Renal pelvis (tissue), 1 donor: ENCODE measurements at regions not wholly inside any gene's neighbourhood (a gene's known extent, or its start where the extent isn't known, plus 50 kb on each side); places are given as distances from the start of the nearest gene placed in this dataset.

Experiments used
- DNase-seq: peaks from one replicate; pipeline ENCODE4 v3.0.0-alpha.2; 2013

DNA sequence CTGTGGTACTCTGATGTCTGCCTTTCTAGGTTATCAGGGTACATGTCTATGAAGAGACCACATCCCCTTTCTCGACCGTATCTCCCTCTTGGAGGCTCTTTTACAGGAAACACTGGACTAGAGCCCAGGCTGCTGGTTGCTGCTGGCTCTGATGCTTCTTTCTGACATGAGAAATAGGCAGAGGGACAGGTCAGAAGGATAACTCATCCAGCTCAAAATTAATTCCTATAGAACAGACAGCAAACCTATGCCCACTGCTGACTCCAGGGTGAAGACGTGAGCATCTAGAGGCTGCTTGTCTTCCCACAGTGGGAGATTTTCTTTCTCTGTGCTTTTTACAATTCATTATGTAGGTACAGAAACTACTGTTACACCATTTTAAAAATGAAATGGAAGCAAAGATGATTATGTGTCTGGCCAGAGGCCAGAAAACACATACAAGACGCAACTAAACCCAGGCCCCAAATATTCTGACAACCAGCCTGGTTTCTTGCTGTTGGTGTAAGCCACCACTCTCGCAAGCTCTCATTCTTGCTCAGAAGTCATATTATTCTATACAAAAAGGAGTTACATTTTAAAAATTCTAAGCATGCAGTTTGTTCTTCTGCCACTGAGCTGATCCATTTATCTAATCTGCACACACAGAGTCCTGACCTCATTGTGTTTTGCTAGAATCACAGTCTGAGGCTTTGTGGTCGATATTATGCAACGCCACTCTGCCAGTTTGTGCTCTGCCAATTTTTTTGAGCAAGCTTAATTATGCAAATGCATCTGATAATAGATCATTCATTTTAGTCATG, 424.3 kb downstream of the KIF20B start:
- no peak for DNase-seq

DNA sequence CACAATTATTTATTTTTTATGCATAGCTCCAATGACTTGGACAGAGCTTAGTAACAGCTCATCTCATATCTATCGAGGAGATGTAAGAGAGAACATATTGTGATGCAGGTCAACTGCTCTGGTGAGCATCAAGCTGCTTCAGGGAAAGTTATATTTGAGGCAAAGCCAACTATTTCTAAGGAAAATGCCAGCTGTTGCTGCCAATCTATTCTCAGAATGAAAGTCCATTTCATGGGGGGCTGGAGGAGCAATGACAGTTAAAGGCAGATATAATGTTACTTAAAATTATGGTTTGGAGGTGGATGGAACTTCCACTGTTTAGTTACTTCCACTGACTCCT, 424.8 kb downstream of the KIF20B start:
- DNase-seq, result no peak

DNA sequence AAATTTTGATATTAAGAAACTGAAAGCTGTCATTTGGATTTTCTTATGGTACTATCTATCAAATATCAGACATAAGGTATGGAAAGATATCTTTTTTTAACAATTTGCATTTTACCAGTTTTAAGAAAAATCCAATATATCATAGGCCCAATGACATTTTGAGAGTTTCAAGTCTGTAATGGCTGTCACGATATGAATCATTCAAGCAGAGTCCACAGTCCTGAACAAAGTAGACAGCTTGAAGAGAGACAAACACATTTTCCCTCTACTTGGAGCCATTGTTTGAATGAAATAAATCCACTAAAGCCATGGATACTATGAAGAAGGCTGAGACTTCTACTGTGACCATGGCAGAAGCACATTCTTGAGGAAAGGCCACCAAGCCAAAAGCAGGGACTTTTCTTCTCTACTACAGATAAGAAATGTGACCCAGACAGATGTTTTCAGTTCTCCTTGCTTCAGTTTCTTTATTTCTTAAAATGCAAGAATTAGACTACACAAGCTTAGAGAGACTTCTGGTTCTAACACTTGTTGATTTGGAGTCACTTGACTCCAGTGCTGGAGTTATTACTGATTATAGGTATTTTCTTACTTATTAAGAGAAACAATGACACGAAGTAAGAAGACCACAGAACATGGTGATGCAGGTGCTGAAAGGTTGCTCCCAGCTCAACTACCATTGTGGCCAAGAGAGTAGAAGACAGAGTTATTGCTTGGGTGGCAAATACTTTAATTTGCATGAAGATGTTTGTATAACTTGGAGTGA, 429.1 kb downstream of the KIF20B start:
- DNase-seq, result no peak

DNA sequence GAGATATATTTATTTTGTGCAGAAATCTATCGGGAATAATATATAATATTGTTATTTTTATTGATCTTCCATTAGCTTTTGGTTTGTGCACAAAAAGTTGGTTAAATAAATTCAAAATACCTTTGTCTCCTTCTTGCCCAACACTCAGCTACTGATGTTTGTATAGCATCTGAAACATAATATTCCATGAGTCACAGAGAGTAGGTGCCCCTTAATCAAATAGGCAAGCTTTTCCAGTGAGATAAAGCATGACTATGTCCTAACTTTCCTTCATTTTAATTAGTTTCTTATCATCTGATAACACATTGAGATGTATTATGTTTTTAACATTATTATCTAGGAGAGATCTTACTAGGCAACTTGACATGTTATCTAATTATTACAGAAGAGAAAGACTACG, 432.2 kb downstream of the KIF20B start:
- DNase-seq, result no peak

DNA sequence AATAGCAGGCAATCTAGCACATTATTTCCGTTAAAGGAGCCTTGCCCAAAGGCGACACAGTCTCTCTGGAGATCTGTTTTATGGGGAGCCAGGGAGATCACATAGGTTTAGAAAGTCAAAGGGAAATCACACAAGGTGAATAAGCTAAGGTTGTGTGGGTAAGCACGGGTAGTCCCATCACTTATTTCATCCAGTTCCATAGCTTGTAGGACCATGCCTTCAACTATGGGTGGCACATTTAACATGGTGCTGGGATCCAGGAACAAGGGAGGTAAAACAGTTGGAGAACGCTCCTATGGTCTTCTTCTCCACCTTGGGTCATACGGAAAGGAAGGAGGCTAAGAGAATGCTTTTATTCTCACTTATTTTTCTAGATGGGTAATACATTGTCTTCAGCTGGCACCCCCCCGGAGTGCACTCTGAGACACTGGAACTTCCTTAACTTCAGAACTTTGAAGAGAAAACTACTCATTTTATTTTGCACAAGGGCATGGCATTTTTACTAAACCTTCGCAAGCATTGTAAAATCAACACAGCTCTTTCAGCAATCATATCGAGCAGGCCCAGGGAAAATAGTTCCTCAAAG, 435.4 kb downstream of the KIF20B start:
- no peak for DNase-seq

DNA sequence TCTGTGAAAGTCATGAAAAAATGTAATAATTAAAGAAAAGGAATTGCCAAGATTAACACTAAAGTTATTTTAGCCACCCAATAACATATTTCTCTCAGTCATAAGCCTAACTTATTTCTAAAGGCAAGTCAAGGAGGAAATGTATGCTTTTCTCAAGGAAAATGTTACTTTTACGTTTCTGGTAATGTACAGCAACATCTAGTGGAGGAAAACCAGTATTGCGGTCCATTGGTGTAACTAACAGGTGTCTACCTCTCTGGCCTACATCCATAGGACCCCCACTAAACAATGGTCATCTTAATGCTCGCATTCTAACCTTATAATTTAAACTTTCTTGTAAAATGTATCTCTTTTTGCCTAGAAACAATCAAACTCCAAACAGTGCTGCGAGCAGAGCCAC, 437.5 kb downstream of the KIF20B start:
- no peak for DNase-seq

DNA sequence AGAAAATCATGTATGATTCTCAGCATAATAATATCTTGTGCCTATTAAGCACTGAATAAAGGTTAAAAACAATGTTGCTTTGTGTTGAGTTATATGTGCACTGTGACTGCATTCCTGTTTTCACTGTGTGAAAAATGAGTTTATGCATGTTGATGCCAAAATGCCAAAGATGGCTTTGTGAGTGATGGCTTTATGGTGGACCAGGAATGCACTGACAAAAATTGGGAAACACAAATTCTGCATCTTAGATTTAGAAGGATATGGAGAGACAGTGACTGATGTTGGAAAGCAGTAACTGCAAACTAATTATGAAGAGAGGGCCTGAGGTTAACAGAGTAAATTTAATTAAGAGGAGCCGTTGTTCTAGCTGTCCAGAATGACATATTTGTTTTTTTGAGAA, 440.4 kb downstream of the KIF20B start:
- no peak for DNase-seq

DNA sequence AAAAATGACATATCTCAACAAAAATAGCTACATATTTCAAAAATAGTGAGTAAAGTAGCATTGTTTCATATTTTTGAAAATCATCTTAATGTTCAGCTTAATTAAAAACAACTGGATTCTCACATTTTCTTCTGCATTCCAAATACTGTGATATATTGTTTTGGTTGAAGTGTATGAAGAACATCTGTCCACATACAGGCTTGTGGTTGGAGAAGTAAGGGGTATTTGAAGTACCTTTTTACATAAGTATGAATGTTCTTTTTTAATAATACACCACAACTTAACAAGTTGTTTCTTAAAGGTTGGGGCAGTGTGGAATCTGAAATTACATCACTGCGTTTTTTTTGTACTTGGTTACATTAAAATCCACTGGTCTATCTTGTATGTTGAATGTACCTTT, 442.5 kb downstream of the KIF20B start:
- DNase-seq, result no peak

DNA sequence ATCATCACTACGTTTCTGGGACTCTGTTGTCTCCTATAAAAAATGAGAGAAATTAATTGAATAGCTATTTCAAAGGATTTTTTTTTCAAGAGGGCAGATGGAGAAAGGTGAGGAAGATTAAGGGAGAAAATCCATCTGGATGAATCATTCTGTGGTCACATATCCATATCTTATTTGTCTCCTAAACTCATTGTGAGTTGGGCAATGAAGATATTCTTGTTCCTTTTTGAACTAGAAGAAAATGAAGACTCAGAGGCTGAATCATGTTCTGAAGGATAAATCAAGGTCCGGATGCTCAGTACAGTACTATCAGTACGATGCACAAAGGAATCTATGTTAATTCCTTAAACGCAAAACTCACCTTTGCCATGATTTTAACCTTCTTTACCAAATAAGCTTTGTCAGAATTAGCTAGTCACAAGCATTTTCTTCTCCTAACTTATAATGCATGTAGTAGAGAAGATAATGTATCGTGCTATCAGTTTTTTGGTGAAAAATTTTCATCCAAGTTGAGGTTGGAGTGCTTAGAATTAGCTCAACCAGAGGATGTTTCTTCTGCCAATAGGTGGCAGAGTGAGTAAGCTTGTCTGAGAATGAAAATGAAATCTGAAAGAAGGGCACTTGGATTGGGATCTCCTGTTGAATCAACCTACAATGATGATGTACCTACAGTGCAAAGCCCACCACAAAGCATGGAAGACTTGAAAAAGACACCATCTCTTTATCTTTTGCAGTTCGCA, 446.9 kb downstream of the KIF20B start:
- DNase-seq, result no peak

DNA sequence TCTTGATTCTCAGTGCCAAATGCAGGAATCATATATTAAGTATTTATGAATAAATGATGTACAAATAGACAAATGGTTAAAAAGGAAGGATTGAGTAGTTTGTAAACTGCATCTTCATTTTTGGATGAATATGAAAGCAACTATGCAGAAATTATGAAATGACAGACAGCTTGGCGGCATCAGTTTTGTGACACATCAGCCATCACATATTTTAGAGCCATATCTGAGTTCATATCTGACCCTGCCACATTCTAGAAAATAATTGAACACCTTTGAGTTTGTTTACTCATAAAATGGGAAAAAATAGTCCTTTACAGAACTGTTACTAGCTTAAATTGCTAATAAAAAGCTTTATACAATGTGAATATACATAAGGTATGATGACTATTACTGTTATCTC, 448.2 kb downstream of the KIF20B start:
- DNase-seq, result no peak

DNA sequence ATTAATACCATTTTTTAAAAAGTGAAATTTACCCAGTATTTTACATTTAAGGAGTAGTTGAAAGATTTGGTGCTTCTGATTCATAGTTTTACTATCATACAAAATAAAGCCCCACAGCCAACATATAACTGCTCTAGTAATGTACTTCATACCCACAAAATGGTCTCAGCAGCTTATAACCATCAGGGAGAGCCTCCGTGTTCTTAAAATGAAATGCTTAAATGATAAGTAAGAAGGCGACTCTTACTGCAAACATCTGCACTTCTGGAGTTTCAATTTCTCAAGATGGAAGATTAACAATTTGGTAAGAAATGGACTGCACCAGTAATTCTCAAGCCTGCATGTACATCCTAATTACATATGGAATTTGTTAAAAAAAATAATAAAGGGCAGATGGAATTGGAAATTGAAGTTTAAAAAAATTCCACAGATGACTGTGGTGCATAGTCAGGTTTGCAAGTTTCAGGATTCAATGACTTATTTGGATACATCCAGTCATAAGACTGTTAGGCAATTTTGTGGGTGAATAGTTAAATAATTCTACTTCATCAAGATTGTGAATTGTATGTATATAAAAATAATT, 461.0 kb downstream of the KIF20B start:
- DNase-seq, result no peak

DNA sequence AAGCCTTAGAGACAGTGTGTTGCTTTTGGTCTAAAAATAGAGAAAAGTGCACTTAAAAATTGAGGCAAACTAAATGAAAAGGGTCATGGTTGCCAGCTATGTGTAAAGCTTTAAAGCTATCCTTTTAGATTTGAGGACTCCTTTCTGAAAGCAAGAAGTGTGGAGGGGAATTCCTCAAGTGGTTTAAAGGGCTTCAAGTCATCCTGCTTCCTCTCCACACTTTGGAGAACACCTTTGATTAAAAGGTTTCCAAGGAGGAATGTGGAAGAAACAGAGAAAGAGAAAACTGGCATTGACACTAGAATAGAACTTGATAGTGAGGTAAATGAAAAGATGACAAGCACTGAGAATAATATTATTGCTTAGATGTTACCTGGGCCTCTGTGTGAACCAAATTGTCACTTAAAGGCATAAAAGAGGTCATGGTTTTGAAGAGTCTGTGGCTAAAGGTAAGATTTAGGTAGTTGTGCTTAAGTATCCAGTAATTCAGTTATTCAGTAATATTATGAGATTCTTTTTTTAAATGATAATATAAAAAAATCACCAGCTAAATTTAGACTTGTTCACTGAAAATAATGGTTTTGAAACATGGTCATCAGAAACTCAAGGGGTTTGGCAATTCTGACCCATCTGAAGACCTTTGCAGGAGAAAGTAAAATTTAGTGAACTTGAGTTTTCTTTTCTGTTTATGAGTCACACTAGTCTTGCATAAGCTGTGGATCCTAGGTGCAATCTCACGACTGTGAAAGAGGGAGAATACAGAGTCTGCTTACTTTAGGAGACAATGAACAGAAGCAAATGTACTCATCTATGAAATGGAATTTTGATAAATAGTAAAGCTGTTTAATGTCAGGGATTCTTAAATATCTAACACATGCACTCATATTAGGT, 466.0 kb downstream of the KIF20B start:
- no peak for DNase-seq

DNA sequence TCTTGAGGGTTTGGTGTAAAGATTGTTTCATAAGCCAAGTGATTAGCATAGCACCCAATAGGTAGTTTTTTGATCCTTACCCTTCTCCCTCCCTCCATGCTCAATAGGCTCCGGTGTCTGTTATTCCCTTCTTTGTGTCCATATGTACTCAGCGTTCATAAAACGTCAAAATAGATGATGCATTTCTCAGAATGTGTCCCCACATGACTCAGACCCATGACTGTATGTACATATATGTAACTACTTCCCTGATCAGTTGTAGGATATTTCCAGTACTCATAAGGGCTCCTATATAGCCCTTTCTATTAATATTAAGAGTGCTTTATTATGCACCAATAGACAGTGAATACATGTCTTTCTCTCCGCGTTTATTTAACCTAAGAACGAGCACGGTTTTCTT, 466.9 kb downstream of the KIF20B start:
- DNase-seq, result no peak

DNA sequence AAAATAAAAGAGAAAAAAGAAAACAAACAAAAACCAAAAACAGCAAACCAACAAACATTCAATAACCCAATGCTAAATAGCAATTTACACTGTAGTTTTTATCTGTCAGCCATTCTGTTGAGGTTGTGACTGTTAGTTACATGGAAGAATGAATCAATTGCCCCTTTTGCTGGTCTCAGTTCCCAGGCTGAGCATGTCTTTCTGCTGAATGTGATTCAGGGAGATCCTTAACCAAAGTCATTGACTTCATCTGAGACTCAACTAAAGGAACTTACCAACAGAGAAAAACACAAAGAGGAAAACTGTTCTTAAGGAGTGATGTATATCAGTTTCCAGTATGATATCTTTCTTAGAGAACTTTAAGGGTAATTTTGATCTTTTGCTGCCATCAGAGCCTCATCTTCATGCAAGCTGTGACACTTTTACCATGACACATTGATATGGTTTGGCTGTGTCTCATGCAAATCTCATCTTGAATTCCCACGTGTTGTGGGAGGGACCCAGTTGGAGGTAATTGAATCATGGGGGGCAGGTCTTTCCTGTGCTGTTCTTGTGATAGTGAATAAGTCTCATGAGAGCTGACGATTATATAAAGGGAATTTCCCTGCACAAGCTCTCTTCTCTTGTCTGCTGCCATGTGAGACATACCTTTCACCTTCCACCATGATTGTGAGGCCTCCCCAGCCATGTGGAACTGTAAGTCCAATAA, 469.8 kb downstream of the KIF20B start:
- no peak for DNase-seq

DNA sequence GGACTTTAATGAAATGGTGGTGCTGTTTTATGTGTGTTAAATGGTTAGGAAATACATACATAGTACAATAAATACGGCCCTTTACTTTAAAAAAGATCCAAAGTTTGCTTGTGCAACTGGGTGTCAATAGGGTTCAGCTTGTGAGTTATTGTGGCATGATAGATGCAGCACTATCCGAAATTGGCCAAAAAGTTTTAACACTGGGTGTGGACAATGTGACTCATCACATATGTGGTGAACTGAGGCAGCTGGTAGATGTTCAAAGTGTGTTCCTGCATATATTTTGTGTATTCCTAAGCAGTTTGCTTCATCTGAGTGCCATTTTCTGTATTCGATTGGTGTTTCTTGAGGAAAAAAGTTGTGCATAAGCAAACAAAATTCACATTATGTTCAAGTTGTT, 473.1 kb downstream of the KIF20B start:
- no peak for DNase-seq

DNA sequence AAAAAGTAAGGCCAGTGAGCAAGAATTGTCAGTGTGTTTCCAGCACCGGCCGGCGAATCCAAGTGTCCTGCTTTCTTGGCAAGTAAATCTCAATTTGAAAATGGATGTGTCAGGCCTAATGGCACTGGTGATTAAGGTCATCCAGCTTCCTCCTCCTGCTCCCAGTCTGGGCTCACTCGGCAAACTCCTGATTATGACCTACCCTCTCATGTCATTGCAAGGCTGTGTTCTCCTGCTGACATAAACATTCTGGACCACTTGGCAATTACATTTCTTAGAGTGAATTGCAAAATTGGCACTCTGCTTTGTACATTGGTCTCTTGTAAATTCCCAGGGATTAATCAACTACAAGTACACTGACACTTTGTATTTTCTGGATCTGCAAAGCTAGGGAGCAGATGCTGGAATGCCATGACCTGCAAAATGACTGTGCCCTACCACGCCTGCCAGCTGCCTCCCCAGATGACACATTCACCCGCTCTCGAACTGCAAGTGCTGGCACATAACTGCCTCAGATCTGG, 473.8 kb downstream of the KIF20B start:
- DNase-seq, result no peak

DNA sequence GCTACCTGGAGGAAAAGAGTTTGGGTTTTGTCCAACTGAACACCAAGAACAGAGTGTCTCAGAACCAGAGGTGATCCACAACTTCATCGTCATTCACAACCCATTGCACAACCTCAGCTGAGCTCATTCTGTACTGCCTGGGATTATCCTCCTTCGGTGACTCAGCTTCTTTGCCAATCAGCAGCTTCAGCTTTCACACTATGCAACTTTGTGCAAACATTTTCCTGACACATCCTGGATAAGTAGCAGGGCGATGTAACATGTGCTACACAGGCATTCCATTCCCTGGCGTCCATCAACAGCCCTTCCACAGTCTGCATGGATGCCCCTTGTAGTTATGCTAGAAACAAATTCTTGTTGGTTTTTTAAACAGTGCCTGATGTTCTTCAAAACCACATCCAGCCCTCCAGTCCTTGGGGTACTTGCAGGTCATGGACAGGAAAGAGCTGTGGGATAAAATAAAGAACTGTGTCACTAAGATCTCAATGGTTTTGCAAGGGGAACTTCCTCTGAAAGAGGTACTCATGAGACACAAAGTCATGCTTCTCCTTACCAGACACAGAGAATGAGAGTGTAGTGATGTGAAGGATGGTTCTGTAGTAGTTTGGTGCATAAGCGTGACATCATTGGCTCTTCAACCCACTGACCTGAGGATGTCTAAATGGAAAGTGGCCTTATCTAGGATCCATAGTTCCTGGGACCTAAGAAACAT, 478.5 kb downstream of the KIF20B start:
- no peak for DNase-seq

DNA sequence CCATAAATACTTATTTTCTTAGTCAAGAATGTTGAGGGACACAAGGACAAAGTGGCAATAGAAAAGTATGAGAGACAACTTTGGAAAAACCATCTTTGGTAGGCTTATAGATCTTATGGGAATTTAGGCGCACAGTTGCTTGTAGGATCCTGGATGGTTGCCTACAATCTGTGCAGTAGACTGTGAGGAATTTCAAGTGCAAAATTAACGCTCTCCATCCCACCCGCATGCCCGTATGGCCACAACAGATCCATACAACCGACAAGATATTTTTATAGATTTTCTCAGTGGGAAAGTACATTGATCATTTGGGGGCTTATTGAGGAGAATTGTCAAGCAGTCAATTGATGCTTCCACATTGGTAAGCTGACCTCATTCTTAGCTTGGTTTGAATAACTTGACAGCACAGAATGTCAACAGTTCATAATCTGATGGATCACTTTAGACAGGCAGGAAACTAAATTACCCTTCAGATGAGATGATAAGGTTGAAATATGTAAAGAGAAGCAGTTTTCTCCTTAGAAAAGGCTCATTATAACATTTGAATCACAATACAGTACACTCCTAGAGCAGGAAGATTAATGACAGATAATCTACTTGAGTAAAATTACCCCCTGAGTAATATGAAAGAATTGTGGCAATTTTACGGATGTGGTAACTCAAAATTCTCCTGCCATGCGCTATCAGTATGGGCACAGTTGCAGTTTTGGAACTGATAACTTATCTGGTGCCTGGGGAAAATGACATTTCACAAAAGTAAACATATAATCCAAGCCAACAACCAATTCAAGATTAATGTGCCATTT, 479.7 kb downstream of the KIF20B start:
- no peak for DNase-seq

DNA sequence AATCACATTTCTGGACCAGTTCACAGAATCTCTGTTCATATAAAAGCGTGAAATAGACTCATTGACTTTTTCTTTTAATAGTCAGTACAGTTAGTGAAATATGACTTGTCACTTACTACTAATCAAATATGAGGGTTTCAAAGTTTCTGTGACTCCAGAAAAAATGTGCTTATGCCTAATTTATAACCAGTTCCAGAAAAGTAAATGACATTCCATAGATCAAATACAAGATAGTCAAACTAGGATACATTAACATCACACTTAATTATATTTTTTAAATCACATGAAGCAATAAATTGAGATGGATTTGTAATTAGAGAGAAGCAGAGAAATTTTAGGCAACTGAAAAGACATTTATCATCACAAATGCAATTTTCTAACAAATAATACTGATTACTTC, 491.4 kb downstream of the KIF20B start:
- no peak for DNase-seq
